Aorta (tissue), 5 donors: ENCODE measurements at regions not wholly inside any gene's neighbourhood (a gene's known extent, or its start where the extent isn't known, plus 50 kb on each side); places are given as distances from the start of the nearest gene placed in this dataset.

Experiments used
- ATAC-seq: fragments of 200-7000 bp; cut with Tn5 transposase; one replicate; pipeline ENCODE4 v1.9.1; 2022; ENCODE audit warnings: moderate library complexity; ENCODE audit not compliant: low FRiP score
- DNase-seq, 2 donors: peaks; one replicate each; pipeline ENCODE4 v3.0.0-alpha.2; 2020
- H3K27ac ChIP-seq, 2 donors: one replicate each; pipeline ENCODE4 v1.5.1; 2013; ENCODE audit warnings: low read length in 2 of 2, mild to moderate bottlenecking in 2 of 2, moderate library complexity in 2 of 2, control low read depth in 1 of 2, inconsistent platforms in 1 of 2, low read depth in 1 of 2
- H3K27me3 ChIP-seq, 2 donors: one replicate each; pipeline ENCODE4 v1.6.1; 2013; ENCODE audit warnings: control low read depth in 1 of 2, low read length in 1 of 2, mild to moderate bottlenecking in 1 of 2, moderate library complexity in 1 of 2; ENCODE audit not compliant: insufficient read depth in 2 of 2, control insufficient read depth in 1 of 2
- H3K36me3 ChIP-seq, 2 donors: one replicate each; pipeline ENCODE4 v1.6.1; 2013; ENCODE audit warnings: control low read depth in 1 of 2, low read length in 1 of 2, mild to moderate bottlenecking in 1 of 2; ENCODE audit not compliant: insufficient read depth in 2 of 2, control insufficient read depth in 1 of 2
- H3K4me1 ChIP-seq, 2 donors: one replicate each; pipeline ENCODE4 v1.6.1; 2013; ENCODE audit warnings: low read length in 2 of 2, control low read depth in 1 of 2, mild to moderate bottlenecking in 1 of 2, moderate library complexity in 1 of 2; ENCODE audit not compliant: insufficient read depth in 2 of 2, control insufficient read depth in 1 of 2
- H3K4me3 ChIP-seq, 2 donors: one replicate each; pipeline ENCODE4 v1.5.1; 2013; ENCODE audit warnings: low read length in 2 of 2, control low read depth in 1 of 2, mild to moderate bottlenecking in 1 of 2
- H3K9me3 ChIP-seq: one replicate; pipeline ENCODE4 v1.6.1; 2013; ENCODE audit warnings: mild to moderate bottlenecking, low read length; ENCODE audit not compliant: control insufficient read depth
- WGBS, 2 donors: extraction: QIAGEN DNeasy Blood & Tissue Kit; methylation state at CpG; one replicate each; pipeline ENCODE4 v1.1.7; 2013; 5-methylcytosine and 5-hydroxymethylcytosine counted together
- intact Hi-C, 2 donors: fragments of 100-400 bp; cut with DNase I; formaldehyde crosslinking; loops; one replicate each; pipeline versions ENCODE4 v1.14.2 to v1.15.0; 2022
- donor health status: healthy with polysubstance abuse.
- donor health status: Bipolar disorder and iron deficiency.
- donor health status: DM: no; HTN: no; CAD: no.
- donor health status: DM: no; HTN: no; CAD: no.
- donor health status: DM: yes; HTN: yes; CAD: no.

GRCh38 chr21:35219719-35220118 is 170.6 kb upstream of the RUNX1 start:
- H3K9me3 ChIP-seq: no peaks in the 10 kb centered on the region
- no peak overlapping the region for H3K27ac ChIP-seq
- H3K36me3 ChIP-seq: no peaks in the 10 kb centered on the region
- DNase-seq: no peak
- no peak for ATAC-seq
- intact Hi-C loops: no loop called here
- H3K4me1 ChIP-seq: no peaks in the 10 kb centered on the region
- no peaks in the 10 kb centered on the region for H3K27me3 ChIP-seq
- 92 to 96% methylated on average over 2 of the region's 2 CpGs for WGBS, 2 donors
- H3K4me3 ChIP-seq: no peak overlapping the region

GRCh38 chr21:35219291-35219690 is 170.2 kb upstream of the RUNX1 start:
- no peak for DNase-seq
- WGBS, 2 donors: 57 to 97% methylated on average over 2 of the region's 2 CpGs
- intact Hi-C loops: no loop called here
- Histone ChIP-seq H3K4me3 (no peak overlapping the region), H3K36me3 (no peaks in the 10 kb centered on the region), H3K27me3 (no peaks in the 10 kb centered on the region), H3K4me1 (no peaks in the 10 kb centered on the region), H3K27ac (no peak overlapping the region), H3K9me3 (no peaks in the 10 kb centered on the region)
- no peak for ATAC-seq

- ATAC-seq: no peak
- Histone ChIP-seq H3K9me3 (no peaks in the 10 kb centered on the region), H3K36me3 (no peaks in the 10 kb centered on the region), H3K4me1 (no peaks in the 10 kb centered on the region), H3K27ac (no peak overlapping the region), H3K27me3 (no peaks in the 10 kb centered on the region), H3K4me3 (no peak overlapping the region)
- intact Hi-C loops: no loop called here
- 67 to 86% methylated on average over 1 of the region's 1 CpG for WGBS, 2 donors
- no peak for DNase-seq
Observed at GRCh38 chr21:35217504-35218060, 168.5 kb upstream of the RUNX1 start.

GRCh38 chr21:35216996-35217395 is 167.9 kb upstream of the RUNX1 start:
- H3K27ac ChIP-seq: no peak overlapping the region
- DNase-seq (no peak), ATAC-seq (no peak)
- no peak overlapping the region for H3K4me3 ChIP-seq
- WGBS, 2 donors: 63 to 67% methylated on average over 1 of the region's 1 CpG
- no peaks in the 10 kb centered on the region for H3K27me3 ChIP-seq
- H3K4me1 ChIP-seq: no peaks in the 10 kb centered on the region
- intact Hi-C loops: no loop called here
- H3K9me3 ChIP-seq: no peaks in the 10 kb centered on the region
- H3K36me3 ChIP-seq: no peaks in the 10 kb centered on the region

- Histone ChIP-seq H3K27me3 (no peaks in the 10 kb centered on the region), H3K9me3 (no peaks in the 10 kb centered on the region), H3K36me3 (no peaks in the 10 kb centered on the region), H3K4me3 (no peak overlapping the region), H3K4me1 (no peaks in the 10 kb centered on the region), H3K27ac (no peak overlapping the region)
- WGBS, 2 donors: 67 to 76% methylated on average over 1 of the region's 1 CpG
- no peak for DNase-seq
- ATAC-seq: no peak
- intact Hi-C loops: no loop called here
Observed at GRCh38 chr21:35215870-35216269, 166.8 kb upstream of the RUNX1 start.

GRCh38 chr21:35212393-35213127 is 163.5 kb upstream of the RUNX1 start:
- H3K4me1 ChIP-seq: no peaks in the 10 kb centered on the region
- no peaks in the 10 kb centered on the region for H3K27me3 ChIP-seq
- intact Hi-C loops: no loop called here
- H3K4me3 ChIP-seq: no peak overlapping the region
- DNase-seq (no peak), ATAC-seq (no peak)
- H3K9me3 ChIP-seq: no peaks in the 10 kb centered on the region
- no peaks in the 10 kb centered on the region for H3K36me3 ChIP-seq
- H3K27ac ChIP-seq: no peak overlapping the region
- WGBS, 2 donors: 59 to 69% methylated on average over 3 of the region's 3 CpGs

- 84 to 87% methylated on average over 6 of the region's 6 CpGs for WGBS, 2 donors
- DNase-seq: no peak
- intact Hi-C loops: no loop called here
- Histone ChIP-seq H3K4me1 (no peaks in the 10 kb centered on the region), H3K4me3 (no peak overlapping the region), H3K36me3 (no peaks in the 10 kb centered on the region), H3K27ac (no peak overlapping the region), H3K27me3 (no peaks in the 10 kb centered on the region), H3K9me3 (no peaks in the 10 kb centered on the region)
- no peak for ATAC-seq
Observed at GRCh38 chr21:35211782-35212181, 162.7 kb upstream of the RUNX1 start.

- no peaks in the 10 kb centered on the region for H3K27me3 ChIP-seq
- WGBS, 2 donors: 97 to 98% methylated on average over 4 of the region's 4 CpGs
Observed at GRCh38 chr21:35210093-35210492, 161.0 kb upstream of the RUNX1 start.

GRCh38 chr21:35208810-35209517 is 159.9 kb upstream of the RUNX1 start:
- ATAC-seq: no peak
- WGBS, 2 donors: 29% methylated on average over 7 of the region's 7 CpGs
- H3K36me3 ChIP-seq: no peaks in the 10 kb centered on the region
- H3K4me3 ChIP-seq: no peak overlapping the region
- H3K27me3 ChIP-seq: no peaks in the 10 kb centered on the region
- H3K4me1 ChIP-seq: no peaks in the 10 kb centered on the region
- H3K27ac ChIP-seq: peak overlapping the region in 1 of 2 donors; percentile 26
- no peaks in the 10 kb centered on the region for H3K9me3 ChIP-seq
- intact Hi-C loops: loop anchor here (5.0 to 10.0 kb wide), 3 partner anchors 157 to 646 kb away; no protein-coding TSS in a partner anchor
- DNase-seq: no peak

More at GRCh38 chr21:35210093-35210492, 161.0 kb upstream of the RUNX1 start:
- Histone ChIP-seq H3K4me1 (no peaks in the 10 kb centered on the region), H3K36me3 (no peaks in the 10 kb centered on the region), H3K27ac (no peak overlapping the region), H3K9me3 (no peaks in the 10 kb centered on the region), H3K4me3 (no peak overlapping the region)
- intact Hi-C loops: no loop called here
- ATAC-seq (no peak), DNase-seq (no peak)
